ENCODE measurements at regions not wholly inside any gene's neighbourhood (a gene's known extent, or its start where the extent isn't known, plus 50 kb on each side); places are given as distances from the start of the nearest gene placed in this dataset.

DNA sequence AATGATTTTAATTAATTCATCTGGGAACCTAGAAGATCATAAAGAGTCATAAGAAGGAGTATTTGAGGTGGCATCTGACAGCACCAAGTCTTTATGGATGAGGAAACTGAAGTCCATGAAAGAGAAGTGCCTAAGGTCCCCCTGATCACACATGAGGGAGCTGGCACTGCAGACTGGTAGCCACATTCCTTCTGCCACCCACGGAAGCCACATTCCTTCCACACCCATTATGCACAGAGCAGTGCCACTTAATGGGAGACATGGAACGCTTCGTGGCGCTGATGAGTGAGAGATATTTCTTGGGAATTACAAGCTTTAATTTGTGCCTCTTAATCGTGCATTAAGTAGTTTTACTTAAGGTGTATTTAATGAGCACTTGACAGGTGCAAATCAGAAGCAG lies 139.3 kb upstream of the NTF3 start:
- no peak overlapping the region for H3K4me3 ChIP-seq (ENCODE audit: low read depth, low read length)
- TF ChIP-seq, protein P1, sequence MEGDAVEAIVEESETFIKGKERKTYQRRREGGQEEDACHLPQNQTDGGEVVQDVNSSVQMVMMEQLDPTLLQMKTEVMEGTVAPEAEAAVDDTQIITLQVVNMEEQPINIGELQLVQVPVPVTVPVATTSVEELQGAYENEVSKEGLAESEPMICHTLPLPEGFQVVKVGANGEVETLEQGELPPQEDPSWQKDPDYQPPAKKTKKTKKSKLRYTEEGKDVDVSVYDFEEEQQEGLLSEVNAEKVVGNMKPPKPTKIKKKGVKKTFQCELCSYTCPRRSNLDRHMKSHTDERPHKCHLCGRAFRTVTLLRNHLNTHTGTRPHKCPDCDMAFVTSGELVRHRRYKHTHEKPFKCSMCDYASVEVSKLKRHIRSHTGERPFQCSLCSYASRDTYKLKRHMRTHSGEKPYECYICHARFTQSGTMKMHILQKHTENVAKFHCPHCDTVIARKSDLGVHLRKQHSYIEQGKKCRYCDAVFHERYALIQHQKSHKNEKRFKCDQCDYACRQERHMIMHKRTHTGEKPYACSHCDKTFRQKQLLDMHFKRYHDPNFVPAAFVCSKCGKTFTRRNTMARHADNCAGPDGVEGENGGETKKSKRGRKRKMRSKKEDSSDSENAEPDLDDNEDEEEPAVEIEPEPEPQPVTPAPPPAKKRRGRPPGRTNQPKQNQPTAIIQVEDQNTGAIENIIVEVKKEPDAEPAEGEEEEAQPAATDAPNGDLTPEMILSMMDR (IDR thresholded peaks at IDR 0.05; ENCODE audit: borderline replicate concordance, insufficient read depth, low read depth, low read length), result no peak

GRCh38 chr12:5293773-5294172 lies 138.1 kb upstream of the NTF3 start:
- H3K4me3 ChIP-seq (ENCODE audit: low read depth, low read length), result no peak overlapping the region
- TF ChIP-seq, protein P1 (IDR thresholded peaks at IDR 0.05; ENCODE audit: borderline replicate concordance, insufficient read depth, low read depth, low read length), result no peak

DNA sequence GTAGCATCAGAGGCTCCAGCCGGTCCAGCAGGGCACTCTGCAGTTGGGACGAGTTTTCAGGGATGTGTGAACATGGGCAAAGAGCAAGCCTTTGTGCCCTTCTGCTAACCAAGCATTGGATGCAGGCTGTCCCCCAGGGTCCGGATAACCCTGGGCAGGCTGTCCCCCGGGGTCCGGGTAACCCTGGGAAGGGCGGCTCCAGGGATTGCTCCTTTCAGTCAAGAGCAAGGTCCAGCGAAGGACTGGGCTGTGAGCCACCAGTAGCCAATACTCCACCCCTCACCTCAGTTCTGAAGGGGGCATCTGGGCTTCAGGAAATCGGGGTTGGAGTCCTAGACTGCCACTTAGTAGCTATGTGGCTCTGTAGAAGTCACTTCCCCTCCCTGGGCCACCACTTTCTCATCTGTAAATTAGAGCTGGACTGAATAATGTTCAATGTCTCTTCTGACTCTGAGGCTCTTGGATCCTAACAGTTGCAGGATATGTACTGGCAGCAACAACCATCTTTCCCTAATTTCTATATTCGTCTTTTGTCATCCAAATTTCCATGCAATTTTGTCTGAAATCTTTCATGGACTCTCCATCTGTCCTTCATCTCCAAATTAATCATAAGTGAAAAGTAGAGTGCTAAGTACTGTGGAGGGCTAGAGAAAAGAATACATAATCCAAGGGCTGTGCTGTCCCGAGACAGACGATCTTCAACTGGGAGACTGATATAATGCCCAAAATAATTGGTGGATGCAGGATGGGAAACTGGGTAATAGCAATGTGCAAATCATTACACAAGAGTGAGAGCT lies 137.4 kb upstream of the NTF3 start:
- H3K4me3 ChIP-seq (ENCODE audit: low read depth, low read length), result no peak overlapping the region
- TF ChIP-seq, protein P1 (IDR thresholded peaks at IDR 0.05; ENCODE audit: borderline replicate concordance, insufficient read depth, low read depth, low read length), result no peak

GRCh38 chr12:5295151-5295550 lies 136.8 kb upstream of the NTF3 start:
- H3K4me3 ChIP-seq (ENCODE audit: low read depth, low read length), result no peak overlapping the region
- TF ChIP-seq, protein P1 (IDR thresholded peaks at IDR 0.05; ENCODE audit: borderline replicate concordance, insufficient read depth, low read depth, low read length), result no peak

GRCh38 chr12:5295996-5296395 lies 135.9 kb upstream of the NTF3 start:
- H3K4me3 ChIP-seq (ENCODE audit: low read depth, low read length), result no peak overlapping the region

GRCh38 chr12:5301539-5301938 lies 130.4 kb upstream of the NTF3 start:
- no peak overlapping the region for H3K4me3 ChIP-seq (ENCODE audit: low read depth, low read length)

More at GRCh38 chr12:5295996-5296395, 135.9 kb upstream of the NTF3 start:
- TF ChIP-seq, protein P1 (IDR thresholded peaks at IDR 0.05; ENCODE audit: borderline replicate concordance, insufficient read depth, low read depth, low read length), result no peak

More at GRCh38 chr12:5301539-5301938, 130.4 kb upstream of the NTF3 start:
- TF ChIP-seq, protein P1 (IDR thresholded peaks at IDR 0.05; ENCODE audit: borderline replicate concordance, insufficient read depth, low read depth, low read length), result no peak

Measured in GM12875 (cell line).